Osteoblast (primary cell): ENCODE measurements at regions not wholly inside any gene's neighbourhood (a gene's known extent, or its start where the extent isn't known, plus 50 kb on each side); places are given as distances from the start of the nearest gene placed in this dataset.

Experiments used
- DNase-seq: peaks from one replicate; pipeline ENCODE4 v3.0.0; 2011; ENCODE audit warnings: low spot score, mixed read lengths; ENCODE audit not compliant: insufficient read length; ENCODE audit errors: missing footprints
- H2AFZ ChIP-seq: 2 replicates; pipeline ENCODE4 v1.6.0; 2011; ENCODE audit warnings: mild to moderate bottlenecking, low read length
- H3K27ac ChIP-seq: 2 replicates; pipeline ENCODE4 v1.5.1; 2011; ENCODE audit warnings: mild to moderate bottlenecking, low read depth, low read length, moderate library complexity
- H3K27me3 ChIP-seq: 2 replicates; pipeline ENCODE4 v1.6.0; 2012; ENCODE audit warnings: mild to moderate bottlenecking, control low read depth, inconsistent platforms, low read length, moderate library complexity; ENCODE audit not compliant: insufficient read depth
- H3K36me3 ChIP-seq: 2 replicates; pipeline ENCODE4 v1.5.1; 2011; ENCODE audit warnings: mild to moderate bottlenecking, low read length, control low read depth, moderate library complexity; ENCODE audit not compliant: insufficient read depth
- H3K4me1 ChIP-seq: 2 replicates; pipeline ENCODE4 v1.5.1; 2011; ENCODE audit warnings: mild to moderate bottlenecking, low read length, control low read depth, moderate library complexity; ENCODE audit not compliant: insufficient read depth
- H3K4me2 ChIP-seq: 2 replicates; pipeline ENCODE4 v1.6.0; 2011; ENCODE audit warnings: mild to moderate bottlenecking, low read length; ENCODE audit not compliant: insufficient read depth
- H3K4me3 ChIP-seq: fragments of 200-600 bp; sonication (generic); 3 replicates; pipeline ENCODE4 v1.5.1; 2012; ENCODE audit warnings: mild to moderate bottlenecking, low read length, inconsistent platforms; ENCODE audit not compliant: insufficient read depth
- H3K79me2 ChIP-seq: 2 replicates; pipeline ENCODE4 v1.6.0; 2012; ENCODE audit warnings: mild to moderate bottlenecking, low read length, control low read depth, inconsistent platforms; ENCODE audit not compliant: insufficient read depth
- H3K9me3 ChIP-seq: 2 replicates; pipeline ENCODE4 v1.5.1; 2011; ENCODE audit warnings: low read depth, low read length, control low read depth
- H4K20me1 ChIP-seq: 2 replicates; pipeline ENCODE4 v1.6.0; 2012; ENCODE audit warnings: mild to moderate bottlenecking, low read length, control low read depth; ENCODE audit not compliant: insufficient read depth
- TF ChIP-seq, protein P1 (sequence below): IDR thresholded peaks from 2 replicates; pipeline ENCODE4 v1.5.1; 2011; ENCODE audit warnings: mild to moderate bottlenecking, low read depth, low read length, moderate library complexity; ENCODE audit errors: extremely low read depth

DNA sequence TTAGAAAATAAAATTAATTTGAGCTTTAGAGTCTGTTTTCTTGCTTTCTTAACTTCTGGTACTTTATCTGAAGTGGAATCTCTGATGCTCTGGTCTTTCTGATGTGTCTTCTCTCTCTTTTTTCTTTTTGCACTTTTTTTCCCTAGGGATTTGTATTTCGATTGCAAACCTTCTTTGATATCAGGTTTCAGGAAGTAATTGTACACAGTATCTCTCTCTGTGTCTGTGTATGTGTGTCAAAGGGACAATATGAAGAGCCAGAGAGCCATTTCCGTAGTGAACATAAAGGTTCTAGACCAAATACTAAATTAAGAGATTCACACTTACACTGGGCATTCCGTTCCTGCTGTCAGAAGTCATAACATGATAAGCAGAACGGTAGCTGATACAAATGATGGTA, 325.0 kb downstream of the PCDH7 start:
- no peaks in the 10 kb centered on the region for H3K36me3 ChIP-seq
- H4K20me1 ChIP-seq = no peaks in the 10 kb centered on the region
- H3K4me1 ChIP-seq = no peaks in the 10 kb centered on the region
- H3K4me3 ChIP-seq = no peak overlapping the region
- H3K27me3 ChIP-seq = no peaks in the 10 kb centered on the region
- no peaks in the 10 kb centered on the region for H3K9me3 ChIP-seq
- no peak overlapping the region for H3K27ac ChIP-seq
- TF ChIP-seq, protein P1, sequence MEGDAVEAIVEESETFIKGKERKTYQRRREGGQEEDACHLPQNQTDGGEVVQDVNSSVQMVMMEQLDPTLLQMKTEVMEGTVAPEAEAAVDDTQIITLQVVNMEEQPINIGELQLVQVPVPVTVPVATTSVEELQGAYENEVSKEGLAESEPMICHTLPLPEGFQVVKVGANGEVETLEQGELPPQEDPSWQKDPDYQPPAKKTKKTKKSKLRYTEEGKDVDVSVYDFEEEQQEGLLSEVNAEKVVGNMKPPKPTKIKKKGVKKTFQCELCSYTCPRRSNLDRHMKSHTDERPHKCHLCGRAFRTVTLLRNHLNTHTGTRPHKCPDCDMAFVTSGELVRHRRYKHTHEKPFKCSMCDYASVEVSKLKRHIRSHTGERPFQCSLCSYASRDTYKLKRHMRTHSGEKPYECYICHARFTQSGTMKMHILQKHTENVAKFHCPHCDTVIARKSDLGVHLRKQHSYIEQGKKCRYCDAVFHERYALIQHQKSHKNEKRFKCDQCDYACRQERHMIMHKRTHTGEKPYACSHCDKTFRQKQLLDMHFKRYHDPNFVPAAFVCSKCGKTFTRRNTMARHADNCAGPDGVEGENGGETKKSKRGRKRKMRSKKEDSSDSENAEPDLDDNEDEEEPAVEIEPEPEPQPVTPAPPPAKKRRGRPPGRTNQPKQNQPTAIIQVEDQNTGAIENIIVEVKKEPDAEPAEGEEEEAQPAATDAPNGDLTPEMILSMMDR = no peak
- no peak overlapping the region for H3K4me2 ChIP-seq
- no peak for DNase-seq
- no peak overlapping the region for H2AFZ ChIP-seq
- H3K79me2 ChIP-seq = no peaks in the 10 kb centered on the region

DNA sequence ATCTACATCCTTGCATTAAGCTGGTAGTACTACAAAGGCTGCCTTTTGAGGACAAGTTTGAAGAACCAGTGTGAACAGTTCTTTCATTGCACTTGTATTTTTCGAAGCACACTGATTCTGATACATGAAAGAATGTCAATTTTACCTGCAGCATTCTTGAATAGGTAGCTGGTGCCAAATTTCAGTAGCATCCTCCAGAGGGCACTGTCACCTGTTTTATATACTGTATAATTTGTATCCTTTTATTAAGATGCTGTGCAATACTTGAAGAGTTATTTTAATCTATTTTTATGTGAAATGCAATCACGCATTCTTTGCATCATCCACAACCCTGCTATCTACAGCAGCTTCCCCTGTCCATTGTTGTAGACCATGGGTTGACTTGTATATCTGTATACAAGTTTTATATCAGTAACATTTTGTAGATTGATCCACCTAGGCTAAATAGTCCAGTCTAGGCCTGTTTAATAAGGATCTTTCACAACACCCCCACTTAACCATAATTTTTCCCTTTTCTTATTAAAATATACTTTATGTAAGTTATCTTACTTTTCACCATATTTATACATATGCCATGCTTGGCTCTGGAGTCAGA, 325.7 kb downstream of the PCDH7 start:
- H3K4me1 ChIP-seq = no peaks in the 10 kb centered on the region
- no peaks in the 10 kb centered on the region for H3K79me2 ChIP-seq
- TF ChIP-seq, protein P1 = no peak
- no peak for DNase-seq
- H2AFZ ChIP-seq = no peak overlapping the region
- H3K4me3 ChIP-seq = no peak overlapping the region
- no peaks in the 10 kb centered on the region for H3K9me3 ChIP-seq
- H3K36me3 ChIP-seq = no peaks in the 10 kb centered on the region
- no peaks in the 10 kb centered on the region for H3K27me3 ChIP-seq
- no peaks in the 10 kb centered on the region for H4K20me1 ChIP-seq
- no peak overlapping the region for H3K27ac ChIP-seq
- no peak overlapping the region for H3K4me2 ChIP-seq

DNA sequence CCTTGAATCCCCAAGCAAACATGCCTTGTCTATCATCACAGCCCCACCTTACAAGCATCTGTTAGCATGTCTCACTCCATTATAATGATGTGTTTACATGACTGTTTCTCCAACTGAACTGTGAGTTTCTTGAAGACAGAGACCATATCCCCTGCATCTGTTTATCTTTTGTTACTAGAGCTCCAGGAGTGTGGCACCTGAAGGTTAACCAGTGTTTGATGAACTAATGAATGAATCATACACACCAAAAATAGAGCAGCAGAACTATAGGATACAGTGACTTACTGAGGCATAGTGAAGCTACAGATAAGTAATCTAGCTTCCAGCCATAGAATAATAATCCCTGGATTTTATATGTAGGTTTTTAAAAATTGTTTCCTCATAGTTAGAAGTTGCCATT, 331.0 kb downstream of the PCDH7 start:
- Histone ChIP-seq H3K79me2 (no peaks in the 10 kb centered on the region), H3K4me3 (no peak overlapping the region), H4K20me1 (no peaks in the 10 kb centered on the region), H3K27ac (no peak overlapping the region), H3K36me3 (no peaks in the 10 kb centered on the region), H3K4me2 (no peak overlapping the region), H3K27me3 (no peaks in the 10 kb centered on the region), H2AFZ (no peak overlapping the region), H3K4me1 (no peaks in the 10 kb centered on the region), H3K9me3 (no peaks in the 10 kb centered on the region)
- DNase-seq = no peak
- TF ChIP-seq, protein P1 = no peak

DNA sequence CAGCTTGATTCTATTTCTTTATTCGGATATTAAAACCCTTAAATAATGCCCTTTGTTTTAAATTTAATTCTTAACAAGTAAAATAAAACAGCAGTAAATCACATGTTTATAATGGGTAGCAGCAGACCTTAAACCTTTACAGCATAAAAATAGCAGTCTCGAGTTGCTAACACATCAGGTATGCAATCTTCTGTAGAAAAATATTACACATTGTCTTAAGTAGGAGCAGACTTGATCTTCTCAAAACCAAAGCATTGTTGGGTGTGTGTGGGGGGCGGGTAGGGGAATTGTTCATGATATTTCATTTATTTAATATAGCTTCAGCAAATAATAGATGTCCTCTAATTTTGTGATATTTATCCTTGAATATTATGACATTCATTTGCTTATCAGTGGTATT, 331.4 kb downstream of the PCDH7 start:
- Histone ChIP-seq H3K4me2 (no peak overlapping the region), H3K27ac (no peak overlapping the region), H4K20me1 (no peaks in the 10 kb centered on the region), H2AFZ (no peak overlapping the region), H3K9me3 (no peaks in the 10 kb centered on the region), H3K4me3 (no peak overlapping the region), H3K36me3 (no peaks in the 10 kb centered on the region), H3K4me1 (no peaks in the 10 kb centered on the region), H3K27me3 (no peaks in the 10 kb centered on the region), H3K79me2 (no peaks in the 10 kb centered on the region)
- DNase-seq = no peak
- TF ChIP-seq, protein P1 = no peak
